NK-92 treated with Interleukin-12 subunit alpha and Interleukin-12 subunit beta, amount 100 ng/mL, for 24 hours (cell line): ENCODE measurements at regions not wholly inside any gene's neighbourhood (a gene's known extent, or its start where the extent isn't known, plus 50 kb on each side); places are given as distances from the start of the nearest gene placed in this dataset.

ENCODE experiments used
- DNase-seq: peaks from one replicate; lab custom pipeline; 2025; lab: John Stamatoyannopoulos, UW

DNA sequence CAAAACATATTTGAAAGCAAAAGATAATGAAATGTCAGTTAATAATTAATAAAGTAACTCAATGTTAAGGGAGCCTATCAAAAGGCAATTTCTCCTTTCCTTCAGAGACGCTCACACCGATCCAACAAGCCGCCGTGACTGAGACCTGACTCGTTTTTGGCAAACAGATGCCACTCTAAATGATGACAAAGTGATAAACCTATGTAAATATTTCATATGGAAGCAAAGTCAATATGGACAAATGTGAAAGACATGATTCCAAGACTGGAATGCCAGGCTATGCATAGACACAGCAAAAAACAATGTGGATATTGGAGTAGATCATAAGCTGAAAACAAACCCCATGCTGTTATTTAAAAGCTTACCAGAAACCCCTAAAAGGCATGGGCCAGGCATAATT lies 137.2 kb upstream of the SUCLG2 start:
- no peak for DNase-seq

DNA sequence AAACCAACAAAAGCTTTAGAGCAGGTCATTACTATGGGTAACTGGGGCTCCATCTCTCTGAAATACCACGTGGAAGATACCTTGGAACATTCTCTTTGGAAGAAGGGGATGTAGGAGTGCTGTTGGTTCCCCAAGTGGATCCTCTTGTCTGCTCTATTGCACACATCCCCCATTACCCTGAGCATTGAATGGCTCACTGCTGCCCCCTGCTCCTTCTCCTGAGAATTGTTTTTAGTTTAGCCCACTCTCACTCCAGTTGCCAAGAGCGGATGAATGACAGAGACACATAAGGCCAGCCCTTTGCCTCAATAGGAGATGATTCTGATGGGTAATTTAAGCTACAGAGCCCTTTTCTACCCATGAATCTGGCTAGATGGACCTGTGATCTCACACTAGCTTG lies 135.6 kb upstream of the SUCLG2 start:
- no peak for DNase-seq

GRCh38 chr3:67788396-67788795 lies 134.0 kb upstream of the SUCLG2 start:
- no peak for DNase-seq

DNA sequence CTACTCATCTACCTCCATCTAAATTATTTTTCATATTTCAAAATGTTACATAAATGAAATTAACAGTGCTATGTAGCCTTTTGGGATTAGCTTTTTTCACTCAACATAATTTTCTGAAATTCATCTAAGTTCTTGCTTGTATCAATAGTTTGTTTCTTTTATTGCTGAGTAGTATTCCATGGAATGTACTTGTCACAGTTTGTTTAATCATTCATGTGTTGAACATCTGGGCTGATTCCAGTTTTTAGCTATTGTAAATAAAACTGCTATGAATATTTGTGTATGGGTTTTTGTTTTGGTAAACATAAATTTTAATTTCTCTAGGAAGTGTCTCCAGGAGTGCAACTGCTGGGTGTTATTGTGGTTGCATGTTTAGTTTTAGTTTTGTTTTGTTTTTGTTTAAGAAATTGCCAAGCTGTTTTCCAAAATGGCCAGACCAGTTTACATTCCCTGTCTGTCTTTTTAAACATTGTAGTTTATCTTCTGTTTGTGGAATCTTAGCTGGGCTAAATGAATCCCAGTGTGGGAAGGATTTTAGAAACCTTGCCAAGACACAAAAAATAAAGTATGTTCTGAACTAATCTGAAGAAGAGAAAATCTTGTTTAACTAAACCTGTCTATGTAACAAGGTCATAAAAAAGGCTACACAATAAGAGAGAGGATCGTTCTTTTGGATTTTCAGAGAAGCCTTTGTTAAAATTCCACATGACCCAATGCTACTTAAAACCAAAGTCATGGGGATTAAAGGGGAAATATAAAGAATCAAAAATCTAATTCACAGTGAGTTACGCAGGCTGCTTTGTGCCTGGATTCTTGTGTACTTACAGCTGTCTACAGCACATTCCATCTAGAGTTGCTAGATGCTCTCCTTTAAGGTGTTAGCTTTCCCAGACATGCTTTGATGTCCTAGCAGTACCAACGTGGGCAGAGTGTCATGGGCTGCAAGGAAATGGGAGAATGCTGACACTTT lies 129.2 kb upstream of the SUCLG2 start:
- DNase-seq, result no peak

- DNase-seq, result no peak
These were observed 127.5 kb upstream of the SUCLG2 start for GRCh38 chr3:67781871-67782270.

- no peak for DNase-seq
These were observed 126.8 kb upstream of the SUCLG2 start for GRCh38 chr3:67781218-67781617.

- no peak for DNase-seq
These were observed 120.3 kb upstream of the SUCLG2 start for GRCh38 chr3:67774676-67775075.

DNA sequence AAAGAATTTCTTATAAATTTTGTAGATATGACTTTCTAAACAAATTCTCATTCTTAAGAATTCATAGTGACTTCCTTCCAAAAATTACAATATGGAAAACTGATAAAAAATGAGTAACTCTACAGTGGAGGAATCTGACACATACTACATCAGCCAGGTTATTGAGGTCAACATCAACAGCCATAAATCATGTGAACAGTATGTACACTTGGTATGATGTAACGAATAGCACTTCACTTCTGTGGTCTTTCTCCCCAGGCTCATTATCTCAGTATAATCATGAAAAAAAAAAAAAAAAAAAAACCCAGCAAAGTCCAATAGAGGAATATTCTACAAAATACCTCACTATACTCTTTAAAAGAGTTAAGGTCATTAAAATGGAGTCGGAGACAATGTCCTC lies 111.2 kb upstream of the SUCLG2 start:
- no peak for DNase-seq

- DNase-seq, result no peak
These were observed 90.9 kb upstream of the SUCLG2 start for GRCh38 chr3:67745296-67745695.

GRCh38 chr3:67744699-67745098 lies 90.3 kb upstream of the SUCLG2 start:
- DNase-seq, result no peak

GRCh38 chr3:67739851-67740250 lies 85.4 kb upstream of the SUCLG2 start:
- no peak for DNase-seq

DNA sequence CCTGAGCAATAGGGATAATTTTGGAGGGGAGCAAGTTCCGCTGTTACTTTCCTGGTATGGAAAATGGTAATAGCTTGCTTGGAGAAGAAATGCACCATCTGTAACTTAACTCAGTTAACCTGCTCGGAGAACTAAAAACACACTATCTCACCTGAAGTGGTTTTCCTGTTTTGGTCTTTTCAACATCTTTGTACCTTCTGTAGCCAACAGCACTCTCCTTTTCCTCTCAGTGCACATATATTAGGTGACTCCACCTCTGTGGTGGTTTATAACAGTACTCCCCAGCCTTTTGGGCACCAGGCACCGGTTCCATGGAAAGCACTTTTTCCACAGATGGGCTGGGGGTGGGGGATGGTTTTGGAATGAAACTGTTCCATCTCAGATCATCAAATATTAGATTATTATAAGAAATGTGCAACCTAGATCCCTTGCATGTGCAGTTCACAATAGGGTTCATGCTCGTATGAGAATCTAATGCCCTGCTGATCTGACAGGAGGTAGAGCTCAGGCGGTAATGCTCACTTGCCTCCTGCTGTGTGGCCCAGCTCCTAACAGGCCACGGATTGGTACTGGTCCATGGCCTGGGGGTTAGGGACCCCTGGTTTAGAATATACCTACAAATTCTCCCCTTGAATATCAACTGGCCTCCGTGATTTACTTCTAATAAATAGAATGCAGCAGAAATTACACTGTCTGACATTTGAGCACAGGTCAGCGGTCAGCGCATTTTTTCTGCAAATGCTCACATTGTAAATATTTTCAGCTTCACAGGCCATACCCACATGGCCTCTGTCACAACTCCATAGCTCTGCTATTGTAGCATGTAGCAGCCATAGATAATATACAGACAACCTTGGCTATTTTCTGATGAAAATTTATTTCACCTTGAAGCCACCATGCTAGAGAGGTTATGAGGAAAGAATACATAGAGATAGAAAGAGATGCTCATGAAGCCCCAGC lies 83.8 kb upstream of the SUCLG2 start:
- no peak for DNase-seq

- no peak for DNase-seq
These were observed 82.7 kb upstream of the SUCLG2 start for GRCh38 chr3:67737140-67737539.

- no peak for DNase-seq
These were observed 79.0 kb upstream of the SUCLG2 start for GRCh38 chr3:67733269-67733950.

- DNase-seq, result no peak
These were observed 70.0 kb upstream of the SUCLG2 start for GRCh38 chr3:67724434-67724833.

DNA sequence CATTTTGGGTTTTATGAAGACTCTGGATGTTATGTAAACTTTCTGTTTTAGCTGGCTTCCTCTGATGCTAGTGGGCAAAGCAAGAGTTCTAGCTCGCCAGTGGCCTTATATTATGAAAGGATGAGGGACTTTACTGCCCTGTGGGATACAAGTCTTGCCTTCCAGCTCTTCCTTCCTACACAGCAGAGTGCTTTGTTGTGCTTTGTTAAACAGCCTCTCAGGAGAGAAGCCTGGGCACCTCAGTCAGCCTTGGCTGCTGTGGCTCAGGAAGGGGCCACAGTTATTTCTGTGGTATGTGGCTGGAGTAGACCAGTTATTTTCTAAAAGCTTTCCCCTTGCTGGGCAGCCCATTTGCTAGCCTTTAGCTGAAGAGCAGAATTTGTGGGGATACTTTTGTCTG lies 69.5 kb upstream of the SUCLG2 start:
- no peak for DNase-seq

DNA sequence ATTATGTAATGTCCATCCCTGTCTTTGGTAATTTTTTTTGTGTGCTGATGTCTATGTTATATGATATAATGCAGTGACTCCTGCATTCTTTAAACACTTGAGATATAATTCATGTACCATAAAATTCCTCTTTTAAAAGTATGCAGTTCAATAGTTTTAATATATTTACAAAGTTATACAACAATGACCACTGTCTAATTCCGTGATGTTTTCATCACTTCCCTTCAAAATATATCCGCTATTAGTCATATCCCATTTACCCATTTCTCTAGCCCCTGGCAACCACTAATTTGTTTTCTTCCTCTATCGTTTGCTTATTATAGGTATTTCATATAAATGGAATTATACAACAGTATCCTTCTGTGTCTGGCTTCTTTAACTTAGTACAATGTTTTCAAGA lies 64.9 kb upstream of the SUCLG2 start:
- no peak for DNase-seq

DNA sequence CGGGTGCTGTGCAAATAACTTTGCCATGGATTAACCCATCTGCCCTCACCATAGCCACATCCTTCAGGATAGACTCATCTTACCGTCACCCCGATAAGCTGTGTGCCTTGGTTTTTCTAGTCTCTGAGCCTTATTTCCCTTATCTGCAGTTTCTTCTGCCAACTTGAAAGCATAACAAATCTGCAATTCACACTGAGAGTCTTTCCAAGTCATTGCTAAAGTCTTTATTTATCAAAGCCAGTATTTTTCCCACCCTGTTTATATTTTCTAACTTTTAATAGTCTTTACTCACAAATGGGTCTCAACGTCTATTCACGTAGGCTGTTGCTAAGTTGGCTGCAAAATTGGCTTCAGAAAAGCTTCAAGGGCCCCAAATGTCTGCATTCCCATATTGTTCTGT lies 61.6 kb upstream of the SUCLG2 start:
- DNase-seq, result no peak

GRCh38 chr3:67713764-67714469 lies 59.5 kb upstream of the SUCLG2 start:
- no peak for DNase-seq

GRCh38 chr3:67712259-67712658 lies 57.8 kb upstream of the SUCLG2 start:
- DNase-seq, result no peak

DNA sequence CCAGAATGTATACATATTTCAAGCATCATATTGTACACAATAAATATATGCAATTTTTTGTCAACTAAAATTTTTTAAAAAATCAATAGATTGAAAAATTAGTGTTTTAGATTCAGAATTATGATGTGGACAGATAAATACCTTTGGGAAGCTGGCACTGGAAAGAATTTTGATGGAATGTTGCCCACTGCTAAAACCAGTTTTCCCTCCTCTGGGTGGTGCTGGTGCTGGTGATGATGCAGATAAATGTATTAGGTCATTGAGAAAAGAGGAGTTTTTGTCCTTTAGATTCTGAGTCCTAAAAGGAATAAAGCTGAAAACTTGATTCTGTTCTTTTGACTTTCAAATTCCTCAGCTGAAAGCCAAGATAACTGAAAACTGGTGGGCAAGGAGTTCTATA lies 56.0 kb upstream of the SUCLG2 start:
- DNase-seq, result no peak

- DNase-seq, result no peak
These were observed 52.5 kb upstream of the SUCLG2 start for GRCh38 chr3:67706934-67707333.
